ENCODE measurements at regions not wholly inside any gene's neighbourhood (a gene's known extent, or its start where the extent isn't known, plus 50 kb on each side); places are given as distances from the start of the nearest gene placed in this dataset.

DNA sequence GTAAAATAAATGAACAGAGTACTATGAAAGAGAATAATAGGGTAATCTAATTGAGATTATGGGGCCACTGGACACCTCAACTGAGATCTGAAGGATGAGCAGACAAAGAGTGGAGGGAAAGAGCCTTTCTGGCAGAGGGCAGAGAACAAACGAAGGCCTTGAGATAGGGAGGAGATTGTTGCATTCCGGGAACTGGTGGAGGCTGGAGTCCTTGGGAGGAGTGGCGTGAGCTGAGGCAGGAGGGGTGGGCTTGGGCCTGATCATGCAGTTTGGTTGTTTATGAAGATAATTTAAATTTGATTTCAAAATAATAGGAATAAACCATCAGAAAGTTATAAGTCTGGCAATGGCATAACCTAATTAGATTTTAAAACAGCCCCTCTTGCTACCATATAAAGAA lies 59.5 kb upstream of the GALNT15 start:
- POLR2A ChIA-PET = no interaction called here
- TF ChIP-seq NFRKB (IDR thresholded peaks at IDR 0.05) = no peak
- TF ChIP-seq CTBP1 (IDR thresholded peaks at IDR 0.05; ENCODE audit: borderline replicate concordance) = no peak
- no peak for TF ChIP-seq HDGF (IDR thresholded peaks at IDR 0.05; ENCODE audit: borderline replicate concordance)
- no peak for TF ChIP-seq ARNT (IDR thresholded peaks at IDR 0.05)
- no peak for TF ChIP-seq BHLHE40 (IDR thresholded peaks at IDR 0.05; ENCODE audit: borderline replicate concordance)
- TF ChIP-seq L3MBTL2 (conservative IDR thresholded peaks at IDR 0.05) = no peak
- TF ChIP-seq, protein P1, sequence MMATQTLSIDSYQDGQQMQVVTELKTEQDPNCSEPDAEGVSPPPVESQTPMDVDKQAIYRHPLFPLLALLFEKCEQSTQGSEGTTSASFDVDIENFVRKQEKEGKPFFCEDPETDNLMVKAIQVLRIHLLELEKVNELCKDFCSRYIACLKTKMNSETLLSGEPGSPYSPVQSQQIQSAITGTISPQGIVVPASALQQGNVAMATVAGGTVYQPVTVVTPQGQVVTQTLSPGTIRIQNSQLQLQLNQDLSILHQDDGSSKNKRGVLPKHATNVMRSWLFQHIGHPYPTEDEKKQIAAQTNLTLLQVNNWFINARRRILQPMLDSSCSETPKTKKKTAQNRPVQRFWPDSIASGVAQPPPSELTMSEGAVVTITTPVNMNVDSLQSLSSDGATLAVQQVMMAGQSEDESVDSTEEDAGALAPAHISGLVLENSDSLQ (IDR thresholded peaks at IDR 0.05) = no peak
- no peak for TF ChIP-seq SP1 (IDR thresholded peaks at IDR 0.05)
- no peak for TF ChIP-seq FOXM1 (IDR thresholded peaks at IDR 0.05; ENCODE audit: borderline replicate concordance)
- TF ChIP-seq TARDBP (IDR thresholded peaks at IDR 0.05) = no peak
- no peak for TF ChIP-seq ELF4 (IDR thresholded peaks at IDR 0.05)
- no peak for DNase-seq (ENCODE audit: extremely low spot score)
- CTCF ChIA-PET = no interaction called here

- ChIA-PET CTCF (no interaction called here), POLR2A (no interaction called here)
- TF ChIP-seq TARDBP (IDR thresholded peaks at IDR 0.05) (no peak), FOXA1 (IDR thresholded peaks at IDR 0.05) (no peak), CTBP1 (IDR thresholded peaks at IDR 0.05; ENCODE audit: borderline replicate concordance) (no peak), LEF1 (IDR thresholded peaks at IDR 0.05; ENCODE audit: borderline replicate concordance) (no peak), ZNF384 (IDR thresholded peaks at IDR 0.05) (no peak), ELF4 (IDR thresholded peaks at IDR 0.05) (no peak), ARNT (IDR thresholded peaks at IDR 0.05) (no peak), FOXM1 (IDR thresholded peaks at IDR 0.05; ENCODE audit: borderline replicate concordance) (no peak), HDGF (IDR thresholded peaks at IDR 0.05; ENCODE audit: borderline replicate concordance) (no peak), SP1 (IDR thresholded peaks at IDR 0.05) (no peak), SUZ12 (IDR thresholded peaks at IDR 0.05) (no peak), NFRKB (IDR thresholded peaks at IDR 0.05) (no peak), FOXK2 (IDR thresholded peaks at IDR 0.05) (no peak), BHLHE40 (IDR thresholded peaks at IDR 0.05; ENCODE audit: borderline replicate concordance) (no peak), L3MBTL2 (conservative IDR thresholded peaks at IDR 0.05) (no peak)
- TF ChIP-seq, protein P1 (IDR thresholded peaks at IDR 0.05) = no peak
- DNase-seq (ENCODE audit: extremely low spot score) = no peak
Measured at GRCh38 chr3:16118396-16118795, 56.1 kb upstream of the GALNT15 start.

DNA sequence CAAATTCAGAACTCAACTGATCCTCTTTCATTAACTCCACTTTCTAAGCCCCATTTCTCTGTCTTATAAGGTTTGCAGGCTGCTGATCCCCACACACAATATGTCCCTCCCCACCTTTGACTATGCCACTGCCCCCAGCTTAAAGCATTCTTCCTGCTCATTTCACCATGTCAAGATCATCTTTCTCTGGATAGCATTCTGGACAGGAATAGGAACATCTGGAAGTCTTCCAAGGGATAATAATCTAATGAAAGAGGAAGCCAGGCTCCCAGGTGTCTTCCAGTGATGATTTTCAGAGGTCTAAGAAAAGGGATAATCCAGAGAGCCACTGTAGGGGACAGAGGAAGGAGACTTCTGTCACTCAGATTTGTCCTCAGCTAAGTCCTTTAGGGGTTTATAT lies 54.6 kb upstream of the GALNT15 start:
- TF ChIP-seq SUZ12 (IDR thresholded peaks at IDR 0.05) (no peak), ARNT (IDR thresholded peaks at IDR 0.05) (no peak)
- CTCF ChIA-PET = no interaction called here
- DNase-seq (ENCODE audit: extremely low spot score) = no peak
- POLR2A ChIA-PET = no interaction called here

DNA sequence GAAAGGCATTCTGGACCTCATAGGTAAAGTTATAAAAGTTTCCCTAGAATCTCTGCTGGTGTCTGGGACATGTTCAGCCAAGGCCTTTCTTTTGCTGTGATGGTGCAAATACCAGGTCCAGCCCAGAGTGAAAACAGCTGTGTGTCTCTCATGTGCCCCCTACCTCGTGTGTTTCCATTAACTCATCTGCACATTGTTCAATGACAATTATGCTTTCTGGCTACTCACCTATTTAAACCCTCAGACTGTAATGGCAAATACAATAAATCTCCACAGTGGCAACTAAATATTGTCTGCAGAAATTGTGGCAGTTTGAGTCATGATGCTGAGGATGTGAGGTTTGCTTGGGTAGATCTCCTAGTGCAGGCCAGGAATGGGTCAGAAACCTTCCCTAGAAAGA lies 53.1 kb upstream of the GALNT15 start:
- TF ChIP-seq ZNF384 (IDR thresholded peaks at IDR 0.05) = no peak
- DNase-seq (ENCODE audit: extremely low spot score) = no peak
- CTCF ChIA-PET = no interaction called here
- POLR2A ChIA-PET = no interaction called here

GRCh38 chr3:16122155-16122554 lies 52.3 kb upstream of the GALNT15 start:
- no peak for DNase-seq (ENCODE audit: extremely low spot score)
- TF ChIP-seq SUZ12 (IDR thresholded peaks at IDR 0.05) (no peak), NFRKB (IDR thresholded peaks at IDR 0.05) (no peak), FOXM1 (IDR thresholded peaks at IDR 0.05; ENCODE audit: borderline replicate concordance) (no peak), ELF4 (IDR thresholded peaks at IDR 0.05) (no peak), HDGF (IDR thresholded peaks at IDR 0.05; ENCODE audit: borderline replicate concordance) (no peak), CTBP1 (IDR thresholded peaks at IDR 0.05; ENCODE audit: borderline replicate concordance) (no peak), ARNT (IDR thresholded peaks at IDR 0.05) (no peak), LEF1 (IDR thresholded peaks at IDR 0.05; ENCODE audit: borderline replicate concordance) (no peak), ZNF384 (IDR thresholded peaks at IDR 0.05) (no peak), L3MBTL2 (conservative IDR thresholded peaks at IDR 0.05) (no peak), SP1 (IDR thresholded peaks at IDR 0.05) (no peak), BHLHE40 (IDR thresholded peaks at IDR 0.05; ENCODE audit: borderline replicate concordance) (no peak), FOXA1 (IDR thresholded peaks at IDR 0.05) (no peak), FOXK2 (IDR thresholded peaks at IDR 0.05) (no peak), TARDBP (IDR thresholded peaks at IDR 0.05) (no peak)
- TF ChIP-seq, protein P1 (IDR thresholded peaks at IDR 0.05) = no peak
- ChIA-PET POLR2A (no interaction called here), CTCF (no interaction called here)

GRCh38 chr3:16122661-16123060 lies 51.8 kb upstream of the GALNT15 start:
- TF ChIP-seq ARNT (IDR thresholded peaks at IDR 0.05) (no peak), FOXK2 (IDR thresholded peaks at IDR 0.05) (no peak), FOXA1 (IDR thresholded peaks at IDR 0.05) (no peak), SUZ12 (IDR thresholded peaks at IDR 0.05) (no peak), NFRKB (IDR thresholded peaks at IDR 0.05) (no peak), ELF4 (IDR thresholded peaks at IDR 0.05) (no peak), FOXM1 (IDR thresholded peaks at IDR 0.05; ENCODE audit: borderline replicate concordance) (no peak), BHLHE40 (IDR thresholded peaks at IDR 0.05; ENCODE audit: borderline replicate concordance) (no peak), L3MBTL2 (conservative IDR thresholded peaks at IDR 0.05) (no peak), SP1 (IDR thresholded peaks at IDR 0.05) (no peak), CTBP1 (IDR thresholded peaks at IDR 0.05; ENCODE audit: borderline replicate concordance) (no peak), ZNF384 (IDR thresholded peaks at IDR 0.05) (no peak)
- TF ChIP-seq, protein P1 (IDR thresholded peaks at IDR 0.05) = no peak
- ChIA-PET CTCF (no interaction called here), POLR2A (no interaction called here)
- no peak for DNase-seq (ENCODE audit: extremely low spot score)

All from HEK293T (cell line).